Umbilical cord (tissue), 1 donor: ENCODE measurements at regions not wholly inside any gene's neighbourhood (a gene's known extent, or its start where the extent isn't known, plus 50 kb on each side); places are given as distances from the start of the nearest gene placed in this dataset.

ENCODE experiments used
- DNase-seq: peaks from one replicate; pipeline ENCODE4 v3.0.0-alpha.2; 2015; ENCODE audit warnings: low spot score

GRCh38 chr2:55973673-55974072 is 50.1 kb upstream of the EFEMP1 start:
- DNase-seq: no peak

GRCh38 chr2:55976681-55977080 is 53.1 kb upstream of the EFEMP1 start:
- DNase-seq: no peak

- no peak for DNase-seq
Observed at GRCh38 chr2:55985406-55985805, 61.8 kb upstream of the EFEMP1 start.

GRCh38 chr2:55986001-55986400 is 62.4 kb upstream of the EFEMP1 start:
- no peak for DNase-seq

GRCh38 chr2:55986700-55987440 is 63.3 kb upstream of the EFEMP1 start:
- no peak for DNase-seq

- no peak for DNase-seq
Observed at GRCh38 chr2:55989405-55989804, 65.8 kb upstream of the EFEMP1 start.

GRCh38 chr2:55992455-55992854 is 68.9 kb upstream of the EFEMP1 start:
- DNase-seq: peak; percentile 76

GRCh38 chr2:55993685-55994084 is 70.1 kb upstream of the EFEMP1 start:
- DNase-seq: no peak

GRCh38 chr2:55995211-55995610 is 71.6 kb upstream of the EFEMP1 start:
- DNase-seq: no peak

- no peak for DNase-seq
Observed at GRCh38 chr2:55995902-55996301, 72.3 kb upstream of the EFEMP1 start.

GRCh38 chr2:55999231-55999630 is 75.6 kb upstream of the EFEMP1 start:
- DNase-seq: no peak

- DNase-seq: no peak
Observed at GRCh38 chr2:55999790-56000189, 76.2 kb upstream of the EFEMP1 start.

GRCh38 chr2:56001947-56002346 is 78.4 kb upstream of the EFEMP1 start:
- no peak for DNase-seq

- peak; percentile 14 for DNase-seq
Observed at GRCh38 chr2:56008661-56009431, 85.3 kb upstream of the EFEMP1 start.

- DNase-seq: peak; percentile 48
Observed at GRCh38 chr2:56009758-56010458, 86.3 kb upstream of the EFEMP1 start.

GRCh38 chr2:56011624-56012023 is 88.0 kb upstream of the EFEMP1 start:
- no peak for DNase-seq

- DNase-seq: no peak
Observed at GRCh38 chr2:56012221-56012765, 88.7 kb upstream of the EFEMP1 start.

- DNase-seq: no peak
Observed at GRCh38 chr2:56013475-56013874, 89.9 kb upstream of the EFEMP1 start.

- no peak for DNase-seq
Observed at GRCh38 chr2:56014046-56014730, 90.6 kb upstream of the EFEMP1 start.

GRCh38 chr2:56015711-56016115 is 92.1 kb upstream of the EFEMP1 start:
- no peak for DNase-seq

GRCh38 chr2:56017784-56018183 is 94.2 kb upstream of the EFEMP1 start:
- no peak for DNase-seq

GRCh38 chr2:56018267-56018666 is 94.7 kb upstream of the EFEMP1 start:
- DNase-seq: no peak
